ENCODE measurements at regions not wholly inside any gene's neighbourhood (a gene's known extent, or its start where the extent isn't known, plus 50 kb on each side); places are given as distances from the start of the nearest gene placed in this dataset.
"Not testable (repeated sequence)": the region's sequence is repeated elsewhere in the genome, so short reads cannot be mapped to it uniquely, and the experiment has no call there.

GRCh38 chr21:8194042-8194441, 2327.3 kb upstream of the TPTE start:
- not testable (repeated sequence) for H3K4me3 ChIP-seq; H3K27me3 ChIP-seq; H3K36me3 ChIP-seq; H3K4me1 ChIP-seq; DNase-seq; H3K27ac ChIP-seq; H3K9me3 ChIP-seq (replicated peaks)

GRCh38 chr21:8197377-8198027, 2323.9 kb upstream of the TPTE start:
- not testable (repeated sequence) for H3K4me3 ChIP-seq; H3K27me3 ChIP-seq; H3K27ac ChIP-seq; H3K36me3 ChIP-seq; H3K4me1 ChIP-seq; DNase-seq; H3K9me3 ChIP-seq (replicated peaks)

DNA sequence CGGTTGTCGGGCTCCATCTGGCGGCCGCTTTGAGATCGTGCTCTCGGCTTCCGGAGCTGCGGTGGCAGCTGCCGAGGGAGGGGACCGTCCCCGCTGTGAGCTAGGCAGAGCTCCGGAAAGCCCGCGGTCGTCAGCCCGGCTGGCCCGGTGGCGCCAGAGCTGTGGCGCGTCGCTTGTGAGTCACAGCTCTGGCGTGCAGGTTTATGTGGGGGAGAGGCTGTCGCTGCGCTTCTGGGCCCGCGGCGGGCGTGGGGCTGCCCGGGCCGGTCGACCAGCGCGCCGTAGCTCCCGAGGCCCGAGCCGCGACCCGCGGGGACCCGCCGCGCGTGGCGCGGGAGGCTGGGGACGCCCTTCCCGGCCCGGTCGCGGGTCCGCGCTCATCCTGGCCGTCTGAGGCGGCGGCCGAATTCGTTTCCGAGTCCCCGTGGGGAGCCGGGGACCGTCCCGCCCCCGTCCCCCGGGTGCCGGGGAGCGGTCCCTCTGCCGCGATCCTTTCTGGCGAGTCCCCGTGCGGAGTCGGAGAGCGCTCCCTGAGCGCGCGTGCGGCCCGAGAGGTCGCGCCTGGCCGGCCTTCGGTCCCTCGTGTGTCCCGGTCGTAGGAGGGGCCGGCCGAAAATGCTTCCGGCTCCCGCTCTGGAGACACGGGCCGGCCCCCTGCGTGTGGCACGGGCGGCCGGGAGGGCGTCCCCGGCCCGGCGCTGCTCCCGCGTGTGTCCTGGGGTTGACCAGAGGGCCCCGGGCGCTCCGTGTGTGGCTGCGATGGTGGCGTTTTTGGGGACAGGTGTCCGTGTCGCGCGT, 2316.1 kb upstream of the TPTE start:
- H3K9me3 ChIP-seq (replicated peaks); H3K27ac ChIP-seq; H3K27me3 ChIP-seq; H3K4me1 ChIP-seq; H3K36me3 ChIP-seq; DNase-seq; H3K4me3 ChIP-seq: not testable (repeated sequence)

- not testable (repeated sequence) for H3K4me3 ChIP-seq; DNase-seq; H3K27ac ChIP-seq; H3K9me3 ChIP-seq (replicated peaks); H3K4me1 ChIP-seq; H3K27me3 ChIP-seq; H3K36me3 ChIP-seq
These were observed 2315.5 kb upstream of the TPTE start for GRCh38 chr21:8205892-8206188.

DNA sequence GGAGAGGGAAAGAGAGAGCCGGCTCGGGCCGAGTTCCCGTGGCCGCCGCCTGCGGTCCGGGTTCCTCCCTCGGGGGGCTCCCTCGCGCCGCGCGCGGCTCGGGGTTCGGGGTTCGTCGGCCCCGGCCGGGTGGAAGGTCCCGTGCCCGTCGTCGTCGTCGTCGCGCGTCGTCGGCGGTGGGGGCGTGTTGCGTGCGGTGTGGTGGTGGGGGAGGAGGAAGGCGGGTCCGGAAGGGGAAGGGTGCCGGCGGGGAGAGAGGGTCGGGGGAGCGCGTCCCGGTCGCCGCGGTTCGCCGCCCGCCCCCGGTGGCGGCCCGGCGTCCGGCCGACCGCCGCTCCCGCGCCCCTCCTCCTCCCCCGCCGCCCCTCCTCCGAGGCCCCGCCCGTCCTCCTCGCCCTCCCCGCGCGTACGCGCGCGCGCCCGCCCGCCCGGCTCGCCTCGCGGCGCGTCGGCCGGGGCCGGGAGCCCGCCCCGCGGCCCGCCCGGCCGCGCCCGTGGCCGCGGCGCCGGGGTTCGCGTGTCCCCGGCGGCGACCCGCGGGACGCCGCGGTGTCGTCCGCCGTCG, 2308.3 kb upstream of the TPTE start:
- H3K27me3 ChIP-seq; H3K36me3 ChIP-seq; H3K4me3 ChIP-seq; H3K9me3 ChIP-seq (replicated peaks); H3K27ac ChIP-seq; H3K4me1 ChIP-seq: not testable (repeated sequence)
- peak in 1 of 2 experiments; percentile 1 for DNase-seq

- not testable (repeated sequence) for DNase-seq
These were observed 2306.8 kb upstream of the TPTE start for GRCh38 chr21:8214539-8214938.

GRCh38 chr21:8229366-8230150, 2291.8 kb upstream of the TPTE start:
- not testable (repeated sequence) for DNase-seq; H3K9me3 ChIP-seq (replicated peaks); H3K27me3 ChIP-seq; H3K36me3 ChIP-seq; H3K4me3 ChIP-seq; H3K4me1 ChIP-seq; H3K27ac ChIP-seq

More at GRCh38 chr21:8214539-8214938, 2306.8 kb upstream of the TPTE start:
- not testable (repeated sequence) for H3K27ac ChIP-seq; H3K4me1 ChIP-seq; H3K9me3 ChIP-seq (replicated peaks); H3K27me3 ChIP-seq; H3K36me3 ChIP-seq; H3K4me3 ChIP-seq

- H3K27me3 ChIP-seq; H3K27ac ChIP-seq; H3K4me1 ChIP-seq; H3K36me3 ChIP-seq; DNase-seq; H3K4me3 ChIP-seq; H3K9me3 ChIP-seq (replicated peaks): not testable (repeated sequence)
These were observed 2290.1 kb upstream of the TPTE start for GRCh38 chr21:8231252-8231651.

GRCh38 chr21:8233000-8233399, 2288.4 kb upstream of the TPTE start:
- H3K27me3 ChIP-seq; H3K4me1 ChIP-seq; H3K27ac ChIP-seq; H3K4me3 ChIP-seq; H3K9me3 ChIP-seq (replicated peaks); DNase-seq; H3K36me3 ChIP-seq: not testable (repeated sequence)

DNA sequence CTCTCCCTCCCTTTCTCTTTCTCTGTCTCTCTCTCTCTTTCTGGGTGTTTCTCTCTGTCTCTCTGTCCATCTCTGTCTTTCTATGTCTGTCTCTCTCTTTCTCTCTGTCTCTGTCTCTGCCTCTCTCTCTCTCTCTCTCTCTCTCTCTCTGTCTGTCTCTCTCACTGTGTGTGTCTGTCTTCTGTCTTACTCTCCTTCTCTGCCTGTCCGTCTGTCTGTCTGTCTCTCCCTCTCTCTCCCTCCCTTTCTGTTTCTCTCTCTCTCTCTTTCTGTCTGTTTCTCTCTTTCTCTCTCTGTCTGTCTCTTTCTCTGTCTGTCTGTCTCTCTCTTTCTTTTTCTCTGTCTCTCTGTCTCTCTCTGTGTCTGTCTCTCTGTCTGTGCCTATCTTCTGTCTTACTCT, 2287.3 kb upstream of the TPTE start:
- H3K4me3 ChIP-seq; H3K9me3 ChIP-seq (replicated peaks); DNase-seq; H3K27ac ChIP-seq; H3K36me3 ChIP-seq; H3K27me3 ChIP-seq; H3K4me1 ChIP-seq: not testable (repeated sequence)

DNA sequence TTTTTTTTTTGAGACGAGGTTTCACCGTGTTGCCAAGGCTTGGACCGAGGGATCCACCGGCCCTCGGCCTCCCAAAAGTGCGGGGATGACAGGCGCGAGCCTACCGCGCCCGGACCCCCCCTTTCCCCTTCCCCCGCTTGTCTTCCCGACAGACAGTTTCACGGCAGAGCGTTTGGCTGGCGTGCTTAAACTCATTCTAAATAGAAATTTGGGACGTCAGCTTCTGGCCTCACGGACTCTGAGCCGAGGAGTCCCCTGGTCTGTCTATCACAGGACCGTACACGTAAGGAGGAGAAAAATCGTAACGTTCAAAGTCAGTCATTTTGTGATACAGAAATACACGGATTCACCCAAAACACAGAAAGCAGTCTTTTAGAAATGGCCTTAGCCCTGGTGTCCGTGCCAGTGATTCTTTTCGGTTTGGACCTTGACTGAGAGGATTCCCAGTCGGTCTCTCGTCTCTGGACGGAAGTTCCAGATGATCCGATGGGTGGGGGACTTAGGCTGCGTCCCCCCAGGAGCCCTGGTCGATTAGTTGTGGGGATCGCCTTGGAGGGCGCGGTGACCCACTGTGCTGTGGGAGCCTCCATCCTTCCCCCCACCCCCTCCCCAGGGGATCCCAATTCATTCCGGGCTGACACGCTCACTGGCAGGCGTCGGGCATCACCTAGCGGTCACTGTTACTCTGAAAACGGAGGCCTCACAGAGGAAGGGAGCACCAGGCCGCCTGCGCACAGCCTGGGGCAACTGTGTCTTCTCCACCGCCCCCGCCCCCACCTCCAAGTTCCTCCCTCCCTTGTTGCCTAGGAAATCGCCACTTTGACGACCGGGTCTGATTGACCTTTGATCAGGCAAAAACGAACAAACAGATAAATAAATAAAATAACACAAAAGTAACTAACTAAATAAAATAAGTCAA, 2276.4 kb upstream of the TPTE start:
- DNase-seq; H3K27me3 ChIP-seq; H3K9me3 ChIP-seq (replicated peaks); H3K4me3 ChIP-seq; H3K4me1 ChIP-seq; H3K27ac ChIP-seq; H3K36me3 ChIP-seq: not testable (repeated sequence)

GRCh38 chr21:8245642-8246402, 2275.6 kb upstream of the TPTE start:
- not testable (repeated sequence) for H3K27ac ChIP-seq; H3K4me3 ChIP-seq; DNase-seq; H3K9me3 ChIP-seq (replicated peaks); H3K27me3 ChIP-seq; H3K4me1 ChIP-seq; H3K36me3 ChIP-seq

DNA sequence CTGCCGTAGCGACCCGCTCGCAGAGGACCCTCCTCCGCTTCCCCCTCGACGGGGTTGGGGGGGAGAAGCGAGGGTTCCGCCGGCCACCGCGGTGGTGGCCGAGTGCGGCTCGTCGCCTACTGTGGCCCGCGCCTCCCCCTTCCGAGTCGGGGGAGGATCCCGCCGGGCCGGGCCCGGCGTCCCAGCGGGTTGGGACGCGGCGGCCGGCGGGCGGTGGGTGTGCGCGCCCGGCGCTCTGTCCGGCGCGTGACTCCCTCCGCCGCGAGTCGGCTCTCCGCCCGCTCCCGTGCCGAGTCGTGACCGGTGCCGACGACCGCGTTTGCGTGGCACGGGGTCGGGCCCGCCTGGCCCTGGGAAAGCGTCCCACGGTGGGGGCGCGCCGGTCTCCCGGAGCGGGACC, 2269.7 kb upstream of the TPTE start:
- not testable (repeated sequence) for H3K27me3 ChIP-seq; H3K4me1 ChIP-seq; H3K36me3 ChIP-seq; DNase-seq; H3K4me3 ChIP-seq; H3K27ac ChIP-seq; H3K9me3 ChIP-seq (replicated peaks)

DNA sequence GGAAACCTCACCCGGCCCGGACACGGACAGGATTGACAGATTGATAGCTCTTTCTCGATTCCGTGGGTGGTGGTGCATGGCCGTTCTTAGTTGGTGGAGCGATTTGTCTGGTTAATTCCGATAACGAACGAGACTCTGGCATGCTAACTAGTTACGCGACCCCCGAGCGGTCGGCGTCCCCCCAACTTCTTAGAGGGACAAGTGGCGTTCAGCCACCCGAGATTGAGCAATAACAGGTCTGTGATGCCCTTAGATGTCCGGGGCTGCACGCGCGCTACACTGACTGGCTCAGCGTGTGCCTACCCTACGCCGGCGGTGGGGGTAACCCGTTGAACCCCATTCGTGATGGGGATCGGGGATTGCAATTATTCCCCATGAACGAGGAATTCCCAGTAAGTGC, 2266.3 kb upstream of the TPTE start:
- H3K4me3 ChIP-seq; H3K4me1 ChIP-seq; DNase-seq; H3K27me3 ChIP-seq; H3K27ac ChIP-seq; H3K9me3 ChIP-seq (replicated peaks); H3K36me3 ChIP-seq: not testable (repeated sequence)

Measured in SJCRH30 (cell line).